ENCODE measurements at regions not wholly inside any gene's neighbourhood (a gene's known extent, or its start where the extent isn't known, plus 50 kb on each side); places are given as distances from the start of the nearest gene placed in this dataset.

- DNase-seq (ENCODE audit: low spot score) = no peak
- TF ChIP-seq CTCF (IDR thresholded peaks at IDR 0.05; ENCODE audit: extremely low read depth, missing control alignments) = no peak
Measured at GRCh38 chr7:23972057-23972456, 262.0 kb downstream of the STK31 start.

DNA sequence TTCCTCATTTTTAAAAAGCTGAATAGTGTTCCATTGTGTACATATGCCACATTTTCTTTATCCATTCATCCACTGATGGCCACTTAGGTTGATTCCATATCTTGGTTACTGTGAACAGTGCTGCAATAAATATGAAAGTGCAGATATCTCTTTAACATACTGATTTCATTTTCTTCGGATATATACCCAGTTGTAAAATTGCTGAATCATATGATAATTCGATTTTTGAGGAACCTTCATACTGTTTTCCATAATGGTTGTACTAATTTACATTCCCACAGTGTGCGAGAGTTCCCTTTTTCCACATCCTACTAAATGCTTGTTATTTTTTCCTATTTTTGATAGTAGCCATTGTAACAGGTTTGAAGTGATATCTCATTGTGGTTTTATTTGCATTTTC lies 263.2 kb downstream of the STK31 start:
- TF ChIP-seq CTCF (IDR thresholded peaks at IDR 0.05; ENCODE audit: extremely low read depth, missing control alignments) = no peak
- DNase-seq (ENCODE audit: low spot score) = no peak

- no peak for TF ChIP-seq CTCF (IDR thresholded peaks at IDR 0.05; ENCODE audit: extremely low read depth, missing control alignments)
- no peak for DNase-seq (ENCODE audit: low spot score)
Measured at GRCh38 chr7:23980081-23980480, 270.1 kb downstream of the STK31 start.

DNA sequence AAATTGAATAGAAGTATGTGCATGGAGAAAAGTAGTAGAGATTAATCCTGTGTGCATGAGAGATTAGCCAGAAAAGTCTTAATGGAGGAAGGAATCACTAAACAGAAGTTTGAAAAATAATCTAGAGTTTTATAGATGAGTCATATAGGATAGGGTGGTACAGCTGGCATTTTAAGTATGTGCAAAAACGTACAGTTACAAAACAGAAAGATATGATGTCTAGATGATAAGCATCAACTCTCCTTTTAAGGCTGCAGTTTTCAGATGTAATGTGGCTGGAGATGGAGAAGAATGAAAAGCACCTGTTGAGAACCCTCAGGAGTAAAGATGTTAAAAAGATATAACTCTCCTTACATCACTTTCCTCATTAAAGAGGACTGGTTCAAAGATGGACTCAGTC lies 271.3 kb downstream of the STK31 start:
- no peak for TF ChIP-seq CTCF (IDR thresholded peaks at IDR 0.05; ENCODE audit: extremely low read depth, missing control alignments)
- DNase-seq (ENCODE audit: low spot score) = no peak

DNA sequence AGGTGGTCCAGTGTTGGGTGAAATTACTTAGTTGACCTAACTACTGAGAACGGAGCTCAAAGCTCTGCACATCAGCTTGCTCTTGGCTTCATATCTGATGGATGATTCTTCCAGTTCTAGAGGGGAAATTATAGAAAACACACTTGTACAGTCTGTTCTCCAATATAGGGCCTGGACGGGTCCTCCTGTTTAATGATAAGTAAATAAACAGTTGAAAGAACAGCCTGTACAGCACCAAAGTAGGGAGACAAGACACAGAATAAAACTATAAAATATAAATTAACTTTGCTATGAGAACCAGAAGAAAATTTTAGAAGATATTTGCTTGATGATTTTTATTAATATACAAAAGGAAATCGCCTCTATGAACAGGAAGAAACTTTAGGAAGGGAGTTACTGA lies 271.7 kb downstream of the STK31 start:
- no peak for TF ChIP-seq CTCF (IDR thresholded peaks at IDR 0.05; ENCODE audit: extremely low read depth, missing control alignments)

DNA sequence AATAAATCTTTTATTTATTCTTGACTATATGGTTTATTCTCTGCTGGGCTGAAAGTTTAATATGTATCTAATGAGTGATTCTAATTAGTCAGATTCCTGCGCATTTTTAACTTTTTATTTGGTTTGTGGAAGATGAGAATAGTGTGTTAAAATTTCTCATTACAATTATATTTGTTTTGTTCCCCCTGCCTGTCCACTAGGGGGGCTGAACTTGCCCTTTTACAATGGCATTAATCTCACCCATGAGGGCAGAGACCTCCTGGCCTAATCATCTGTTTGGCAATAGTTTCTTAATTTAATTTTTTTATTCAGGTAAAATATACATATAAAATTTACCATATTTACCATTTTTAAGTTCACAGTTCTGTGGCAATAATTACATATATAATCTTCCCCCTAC lies 278.5 kb upstream of the NPY start:
- TF ChIP-seq CTCF (IDR thresholded peaks at IDR 0.05; ENCODE audit: extremely low read depth, missing control alignments) = no peak

More for the DNA sequence above, 271.7 kb downstream of the STK31 start:
- no peak for DNase-seq (ENCODE audit: low spot score)

GRCh38 chr7:24010495-24010894 lies 273.5 kb upstream of the NPY start:
- DNase-seq (ENCODE audit: low spot score) = no peak
- no peak for TF ChIP-seq CTCF (IDR thresholded peaks at IDR 0.05; ENCODE audit: extremely low read depth, missing control alignments)

More for the DNA sequence above, 278.5 kb upstream of the NPY start:
- no peak for DNase-seq (ENCODE audit: low spot score)

Measured in GM20000 (cell line).